Vagina (tissue), 2 donors: ENCODE measurements at regions not wholly inside any gene's neighbourhood (a gene's known extent, or its start where the extent isn't known, plus 50 kb on each side); places are given as distances from the start of the nearest gene placed in this dataset.

Source experiments
- POLR2A ChIP-seq, 2 donors: fragments of 450-650 bp; IDR thresholded peaks; one replicate each; pipeline ENCODE4 v1.6.1; 2017; ENCODE audit warnings: antibody characterized with exemption in 2 of 2, mild to moderate bottlenecking in 2 of 2, moderate library complexity in 2 of 2
- POLR2AphosphoS5 ChIP-seq, 2 donors: sonication (generic); formaldehyde crosslinking; IDR thresholded peaks; one replicate each; pipeline ENCODE4 v1.9.0; 2017; ENCODE audit warnings: antibody characterized with exemption in 2 of 2, mild to moderate bottlenecking in 2 of 2, low read depth in 1 of 2; ENCODE audit not compliant: insufficient read depth in 1 of 2
- TF ChIP-seq, protein P1 (sequence below), 3 experiments: fragments of 450-650 bp in 2 of 3; fragments of 200-600 bp in 1 of 3; sonication (generic) in 1 of 3; IDR thresholded peaks; one replicate each; pipeline ENCODE4 v1.5.1; 2017 to 2019; ENCODE audit warnings: antibody characterized with exemption in 3 of 3, mild to moderate bottlenecking in 2 of 3, moderate library complexity in 2 of 3

- TF ChIP-seq POLR2A (IDR thresholded peaks at IDR 0.05) (no peak), POLR2AphosphoS5 (IDR thresholded peaks at IDR 0.05; ENCODE audit: insufficient read depth in 1 of 2, low read depth in 1 of 2) (no peak)
- TF ChIP-seq, protein P1, sequence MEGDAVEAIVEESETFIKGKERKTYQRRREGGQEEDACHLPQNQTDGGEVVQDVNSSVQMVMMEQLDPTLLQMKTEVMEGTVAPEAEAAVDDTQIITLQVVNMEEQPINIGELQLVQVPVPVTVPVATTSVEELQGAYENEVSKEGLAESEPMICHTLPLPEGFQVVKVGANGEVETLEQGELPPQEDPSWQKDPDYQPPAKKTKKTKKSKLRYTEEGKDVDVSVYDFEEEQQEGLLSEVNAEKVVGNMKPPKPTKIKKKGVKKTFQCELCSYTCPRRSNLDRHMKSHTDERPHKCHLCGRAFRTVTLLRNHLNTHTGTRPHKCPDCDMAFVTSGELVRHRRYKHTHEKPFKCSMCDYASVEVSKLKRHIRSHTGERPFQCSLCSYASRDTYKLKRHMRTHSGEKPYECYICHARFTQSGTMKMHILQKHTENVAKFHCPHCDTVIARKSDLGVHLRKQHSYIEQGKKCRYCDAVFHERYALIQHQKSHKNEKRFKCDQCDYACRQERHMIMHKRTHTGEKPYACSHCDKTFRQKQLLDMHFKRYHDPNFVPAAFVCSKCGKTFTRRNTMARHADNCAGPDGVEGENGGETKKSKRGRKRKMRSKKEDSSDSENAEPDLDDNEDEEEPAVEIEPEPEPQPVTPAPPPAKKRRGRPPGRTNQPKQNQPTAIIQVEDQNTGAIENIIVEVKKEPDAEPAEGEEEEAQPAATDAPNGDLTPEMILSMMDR (IDR thresholded peaks at IDR 0.05), result no peak
Observed at GRCh38 chr4:79173186-79173585, 152.7 kb downstream of the NAA11 start.
